Uterus (tissue), 3 donors: ENCODE measurements at regions not wholly inside any gene's neighbourhood (a gene's known extent, or its start where the extent isn't known, plus 50 kb on each side); places are given as distances from the start of the nearest gene placed in this dataset.

Source experiments
- DNase-seq, 2 donors: peaks; one replicate each; pipeline ENCODE4 v3.0.0-alpha.2; 2019 to 2020
- H3K27ac ChIP-seq, 2 donors: fragments of 200-600 bp; sonication (generic); 1 replicate in 1 of 2; 2 replicates in 1 of 2; pipeline ENCODE4 v1.5.1; 2016 to 2018
- H3K27me3 ChIP-seq, 2 donors: fragments of 200-600 bp; sonication (generic); one replicate each; pipeline ENCODE4 v1.5.1; 2018 to 2019; ENCODE audit warnings: control low read depth in 1 of 2
- H3K36me3 ChIP-seq, 2 donors: fragments of 200-600 bp; sonication (generic); one replicate each; pipeline ENCODE4 v1.5.1; 2019; ENCODE audit warnings: control low read depth in 1 of 2
- H3K4me1 ChIP-seq, 2 donors: fragments of 200-600 bp; sonication (generic); one replicate each; pipeline ENCODE4 v1.5.1; 2018 to 2019; ENCODE audit warnings: control low read depth in 1 of 2
- H3K4me3 ChIP-seq, 2 donors: fragments of 200-600 bp; sonication (generic); 1 replicate in 1 of 2; 2 replicates in 1 of 2; pipeline ENCODE4 v1.5.1; 2018 to 2019; ENCODE audit warnings: mild to moderate bottlenecking in 1 of 2
- H3K9me3 ChIP-seq, 2 donors: fragments of 200-600 bp; sonication (generic); one replicate each; pipeline ENCODE4 v1.5.1; 2019; ENCODE audit warnings: control low read depth in 1 of 2
- POLR2A ChIP-seq, 2 donors: fragments of 450-650 bp; IDR thresholded peaks; one replicate each; pipeline ENCODE4 v1.6.1; 2016; ENCODE audit warnings: antibody characterized with exemption in 2 of 2, mild to moderate bottlenecking in 1 of 2, moderate library complexity in 1 of 2
- intact Hi-C: fragments of 100-400 bp; cut with DNase I; formaldehyde crosslinking; loops from one replicate; pipeline ENCODE4 v1.15.1; 2023; ENCODE audit warnings: low total_unique reads
- TF ChIP-seq, protein P1 (sequence below), 4 experiments: fragments of 200-600 bp in 2 of 4; fragments of 450-650 bp in 2 of 4; sonication (generic) in 2 of 4; IDR thresholded peaks; one replicate each; pipeline ENCODE4 v1.5.1; 2016 to 2019; ENCODE audit warnings: antibody characterized with exemption in 4 of 4, mild to moderate bottlenecking in 2 of 4, moderate library complexity in 1 of 4
- donor health status: DM: yes; HTN: yes; CAD: no.

DNA sequence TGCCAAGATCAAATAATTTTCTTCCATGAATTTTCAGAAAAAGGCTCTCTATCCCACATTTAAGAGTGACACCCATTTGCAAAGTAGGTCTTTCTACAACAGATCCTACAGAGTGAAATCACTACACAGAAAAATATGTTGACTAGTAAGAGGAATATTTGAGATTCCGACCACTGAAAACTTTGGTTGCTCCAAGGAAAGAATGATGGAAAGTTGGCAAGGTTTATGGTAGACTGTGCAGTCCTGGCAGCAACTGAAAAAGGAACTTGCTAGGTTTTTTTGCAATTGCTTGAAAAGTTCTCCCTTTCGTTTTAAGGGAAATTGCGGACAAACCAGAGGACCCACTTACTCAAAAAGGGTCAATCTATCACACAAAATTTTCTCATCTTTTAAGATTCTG, 83.1 kb upstream of the TSPAN8 start:
- H3K27me3 ChIP-seq = no peaks in the 10 kb centered on the region
- no peaks in the 10 kb centered on the region for H3K4me1 ChIP-seq
- H3K27ac ChIP-seq = no peak overlapping the region
- intact Hi-C loops = no loop called here
- no peak overlapping the region for H3K4me3 ChIP-seq
- no peak for DNase-seq
- H3K9me3 ChIP-seq = no peaks in the 10 kb centered on the region
- TF ChIP-seq POLR2A (IDR thresholded peaks at IDR 0.05) = no peak
- TF ChIP-seq, protein P1, sequence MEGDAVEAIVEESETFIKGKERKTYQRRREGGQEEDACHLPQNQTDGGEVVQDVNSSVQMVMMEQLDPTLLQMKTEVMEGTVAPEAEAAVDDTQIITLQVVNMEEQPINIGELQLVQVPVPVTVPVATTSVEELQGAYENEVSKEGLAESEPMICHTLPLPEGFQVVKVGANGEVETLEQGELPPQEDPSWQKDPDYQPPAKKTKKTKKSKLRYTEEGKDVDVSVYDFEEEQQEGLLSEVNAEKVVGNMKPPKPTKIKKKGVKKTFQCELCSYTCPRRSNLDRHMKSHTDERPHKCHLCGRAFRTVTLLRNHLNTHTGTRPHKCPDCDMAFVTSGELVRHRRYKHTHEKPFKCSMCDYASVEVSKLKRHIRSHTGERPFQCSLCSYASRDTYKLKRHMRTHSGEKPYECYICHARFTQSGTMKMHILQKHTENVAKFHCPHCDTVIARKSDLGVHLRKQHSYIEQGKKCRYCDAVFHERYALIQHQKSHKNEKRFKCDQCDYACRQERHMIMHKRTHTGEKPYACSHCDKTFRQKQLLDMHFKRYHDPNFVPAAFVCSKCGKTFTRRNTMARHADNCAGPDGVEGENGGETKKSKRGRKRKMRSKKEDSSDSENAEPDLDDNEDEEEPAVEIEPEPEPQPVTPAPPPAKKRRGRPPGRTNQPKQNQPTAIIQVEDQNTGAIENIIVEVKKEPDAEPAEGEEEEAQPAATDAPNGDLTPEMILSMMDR (IDR thresholded peaks at IDR 0.05) = no peak
- no peaks in the 10 kb centered on the region for H3K36me3 ChIP-seq

DNA sequence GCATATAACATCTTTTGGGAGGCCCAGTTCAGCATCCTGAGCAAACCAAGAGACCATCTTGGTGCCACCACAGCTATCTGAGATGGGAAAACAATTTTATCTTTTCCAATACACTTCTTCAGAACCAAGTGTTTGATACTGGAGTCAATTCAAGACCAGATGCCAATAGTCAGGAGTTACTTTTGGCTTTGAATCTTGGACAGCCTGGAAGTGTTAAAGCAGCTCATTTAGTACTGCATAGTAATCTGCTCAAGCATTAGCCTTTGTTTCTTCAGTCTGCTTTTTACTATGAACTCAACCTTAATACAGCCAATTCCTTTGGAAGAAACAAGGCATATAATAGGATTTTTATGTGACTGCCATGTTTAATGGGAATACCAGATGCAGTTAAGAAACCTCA, 81.9 kb upstream of the TSPAN8 start:
- no peak overlapping the region for H3K27ac ChIP-seq
- intact Hi-C loops = no loop called here
- TF ChIP-seq POLR2A (IDR thresholded peaks at IDR 0.05) = no peak
- TF ChIP-seq, protein P1 (IDR thresholded peaks at IDR 0.05) = no peak

DNA sequence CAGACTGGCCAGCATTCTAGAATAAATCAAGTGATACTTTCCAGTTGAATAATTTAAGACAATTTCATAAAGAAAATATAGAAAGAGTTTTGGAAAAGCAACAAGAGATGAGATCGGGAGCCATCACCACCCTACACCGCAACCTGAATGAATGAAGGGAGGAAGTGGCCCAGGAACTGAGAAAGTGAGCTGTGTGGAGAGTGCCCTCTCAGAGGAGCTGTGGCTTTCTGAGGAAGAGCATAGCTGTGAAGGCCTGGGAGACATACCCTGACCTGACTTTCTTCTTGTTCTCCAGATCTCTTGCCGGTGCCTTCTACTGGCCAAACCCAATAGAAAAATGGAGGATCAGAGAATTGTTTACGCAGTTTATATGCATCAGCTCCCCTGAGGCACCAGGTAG, 79.3 kb upstream of the TSPAN8 start:
- H3K4me1 ChIP-seq = no peaks in the 10 kb centered on the region
- no peaks in the 10 kb centered on the region for H3K36me3 ChIP-seq
- TF ChIP-seq, protein P1 (IDR thresholded peaks at IDR 0.05) = no peak
- TF ChIP-seq POLR2A (IDR thresholded peaks at IDR 0.05) = no peak
- no peaks in the 10 kb centered on the region for H3K9me3 ChIP-seq
- H3K4me3 ChIP-seq = no peak overlapping the region
- no peak overlapping the region for H3K27ac ChIP-seq
- no peaks in the 10 kb centered on the region for H3K27me3 ChIP-seq
- no peak for DNase-seq
- intact Hi-C loops = no loop called here

More for the DNA sequence above, 81.9 kb upstream of the TSPAN8 start:
- no peaks in the 10 kb centered on the region for H3K27me3 ChIP-seq
- no peaks in the 10 kb centered on the region for H3K4me1 ChIP-seq
- no peak overlapping the region for H3K4me3 ChIP-seq
- DNase-seq = no peak
- no peaks in the 10 kb centered on the region for H3K9me3 ChIP-seq
- H3K36me3 ChIP-seq = no peaks in the 10 kb centered on the region

DNA sequence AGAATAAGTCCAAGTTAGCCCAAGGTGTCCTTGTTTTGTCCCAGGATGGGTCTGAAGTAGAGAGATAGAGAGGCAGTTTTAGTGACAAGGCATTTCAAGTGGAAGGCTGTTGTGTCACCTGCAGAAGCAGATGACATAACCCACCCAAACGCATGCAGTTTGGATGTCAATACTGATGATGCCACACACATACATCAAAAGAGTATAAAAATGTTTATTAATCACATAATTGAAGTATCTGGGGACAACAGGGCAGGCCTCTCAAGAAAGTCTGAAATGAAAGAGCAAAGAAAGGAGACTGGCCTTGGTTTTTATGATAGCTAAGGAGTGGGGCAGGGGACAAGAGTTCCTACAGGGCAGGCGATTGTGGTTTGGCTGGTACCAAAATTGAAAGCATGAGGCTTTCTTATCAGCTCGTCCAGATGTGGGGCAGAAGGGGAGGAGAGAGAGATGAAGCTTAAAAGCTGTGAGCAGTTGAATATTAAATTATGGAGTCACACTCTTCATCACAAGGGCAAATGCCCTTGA, 78.4 kb upstream of the TSPAN8 start:
- intact Hi-C loops = no loop called here
- TF ChIP-seq, protein P1 (IDR thresholded peaks at IDR 0.05) = no peak
- TF ChIP-seq POLR2A (IDR thresholded peaks at IDR 0.05) = no peak
- no peak overlapping the region for H3K27ac ChIP-seq

DNA sequence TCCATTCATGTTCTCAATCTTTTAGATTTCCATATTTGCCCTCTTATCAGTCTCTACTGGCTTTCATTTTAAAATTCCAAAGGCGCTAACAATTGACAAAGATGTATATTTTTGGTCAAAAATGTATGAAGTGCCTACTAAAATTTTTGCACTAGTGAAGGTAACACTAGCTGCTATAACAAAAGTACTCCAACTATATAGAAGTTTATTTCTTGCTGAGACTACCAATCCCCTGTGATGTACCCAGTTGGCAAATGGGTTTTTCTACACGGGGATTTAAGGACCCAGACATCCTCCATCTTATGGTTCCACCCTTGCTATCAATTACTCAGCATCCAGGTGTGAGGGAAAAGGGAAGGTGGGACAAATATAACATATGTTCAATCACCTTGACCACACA, 75.3 kb upstream of the TSPAN8 start:
- Histone ChIP-seq H3K36me3 (no peaks in the 10 kb centered on the region), H3K4me3 (no peak overlapping the region), H3K4me1 (no peaks in the 10 kb centered on the region), H3K27ac (no peak overlapping the region), H3K9me3 (no peaks in the 10 kb centered on the region), H3K27me3 (no peaks in the 10 kb centered on the region)
- no peak for TF ChIP-seq POLR2A (IDR thresholded peaks at IDR 0.05)
- TF ChIP-seq, protein P1 (IDR thresholded peaks at IDR 0.05) = no peak
- DNase-seq = no peak
- intact Hi-C loops = no loop called here

More for the DNA sequence above, 78.4 kb upstream of the TSPAN8 start:
- DNase-seq = no peak
- H3K9me3 ChIP-seq = no peaks in the 10 kb centered on the region
- H3K36me3 ChIP-seq = no peaks in the 10 kb centered on the region
- H3K27me3 ChIP-seq = no peaks in the 10 kb centered on the region
- no peaks in the 10 kb centered on the region for H3K4me1 ChIP-seq
- H3K4me3 ChIP-seq = no peak overlapping the region
